ENCODE measurements at regions not wholly inside any gene's neighbourhood (a gene's known extent, or its start where the extent isn't known, plus 50 kb on each side); places are given as distances from the start of the nearest gene placed in this dataset.
"Not testable (repeated sequence)": the region's sequence is repeated elsewhere in the genome, so short reads cannot be mapped to it uniquely, and the experiment has no call there.

DNA sequence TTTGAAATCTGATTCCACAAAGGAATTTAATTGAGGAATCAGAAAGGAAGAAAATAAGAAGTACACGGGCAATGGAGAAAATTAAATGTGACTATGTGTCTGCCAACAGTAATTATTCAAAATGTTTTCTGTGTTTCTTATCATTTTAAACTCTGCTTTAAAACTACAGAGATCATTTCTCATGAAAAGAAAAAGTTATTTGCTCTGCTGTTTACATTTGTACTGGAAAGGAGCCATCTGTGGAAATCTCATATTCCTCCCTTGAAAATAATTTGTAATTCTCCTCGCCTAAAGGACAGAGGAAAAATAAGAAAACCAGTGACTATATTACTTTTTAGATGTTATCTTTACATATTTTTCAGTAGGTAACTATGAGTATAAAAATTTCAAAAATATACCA lies 181.9 kb upstream of the MEIS1 start:
- H3K4me3 ChIP-seq (ENCODE audit: low read depth, low read length, poor library complexity, severe bottlenecking) = no peak overlapping the region
- H3K9me3 ChIP-seq (ENCODE audit: low read depth, low read length, poor library complexity, severe bottlenecking) = no peaks in the 10 kb centered on the region
- no peaks in the 10 kb centered on the region for H3K36me3 ChIP-seq (ENCODE audit: insufficient read depth, low read length, poor library complexity, severe bottlenecking)
- ChIA-PET CTCF (no interaction called here), POLR2A (ENCODE audit: low non-redundant PET) (interaction anchor here (0.6 kb wide), 1 partner anchor 505 kb away, joined by 9 read pairs; no protein-coding TSS in a partner anchor)
- no TSS peak for BruUV-seq (replicated peaks)
- H3K27me3 ChIP-seq (replicated peaks; ENCODE audit: insufficient read depth, low read depth, low read length, poor library complexity) = no peaks in the 10 kb centered on the region
- intact Hi-C loops (cut with micrococcal nuclease; ENCODE audit: unreplicated experiment) = no loop called here
- H3K27ac ChIP-seq (ENCODE audit: low read depth, low read length, poor library complexity, severe bottlenecking) = no peak overlapping the region
- H3K4me1 ChIP-seq (ENCODE audit: insufficient read depth, low read length, poor library complexity, severe bottlenecking) = no peaks in the 10 kb centered on the region
- no peak for TF ChIP-seq EZH2 (IDR thresholded peaks at IDR 0.05; ENCODE audit: borderline replicate concordance, low read depth, low read length, poor library complexity, severe bottlenecking)
- TF ChIP-seq, protein P1, sequence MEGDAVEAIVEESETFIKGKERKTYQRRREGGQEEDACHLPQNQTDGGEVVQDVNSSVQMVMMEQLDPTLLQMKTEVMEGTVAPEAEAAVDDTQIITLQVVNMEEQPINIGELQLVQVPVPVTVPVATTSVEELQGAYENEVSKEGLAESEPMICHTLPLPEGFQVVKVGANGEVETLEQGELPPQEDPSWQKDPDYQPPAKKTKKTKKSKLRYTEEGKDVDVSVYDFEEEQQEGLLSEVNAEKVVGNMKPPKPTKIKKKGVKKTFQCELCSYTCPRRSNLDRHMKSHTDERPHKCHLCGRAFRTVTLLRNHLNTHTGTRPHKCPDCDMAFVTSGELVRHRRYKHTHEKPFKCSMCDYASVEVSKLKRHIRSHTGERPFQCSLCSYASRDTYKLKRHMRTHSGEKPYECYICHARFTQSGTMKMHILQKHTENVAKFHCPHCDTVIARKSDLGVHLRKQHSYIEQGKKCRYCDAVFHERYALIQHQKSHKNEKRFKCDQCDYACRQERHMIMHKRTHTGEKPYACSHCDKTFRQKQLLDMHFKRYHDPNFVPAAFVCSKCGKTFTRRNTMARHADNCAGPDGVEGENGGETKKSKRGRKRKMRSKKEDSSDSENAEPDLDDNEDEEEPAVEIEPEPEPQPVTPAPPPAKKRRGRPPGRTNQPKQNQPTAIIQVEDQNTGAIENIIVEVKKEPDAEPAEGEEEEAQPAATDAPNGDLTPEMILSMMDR (conservative IDR thresholded peaks at IDR 0.05; ENCODE audit: low read depth, low read length) = no peak
- DNase-seq (ENCODE audit: low spot score) = no peak

DNA sequence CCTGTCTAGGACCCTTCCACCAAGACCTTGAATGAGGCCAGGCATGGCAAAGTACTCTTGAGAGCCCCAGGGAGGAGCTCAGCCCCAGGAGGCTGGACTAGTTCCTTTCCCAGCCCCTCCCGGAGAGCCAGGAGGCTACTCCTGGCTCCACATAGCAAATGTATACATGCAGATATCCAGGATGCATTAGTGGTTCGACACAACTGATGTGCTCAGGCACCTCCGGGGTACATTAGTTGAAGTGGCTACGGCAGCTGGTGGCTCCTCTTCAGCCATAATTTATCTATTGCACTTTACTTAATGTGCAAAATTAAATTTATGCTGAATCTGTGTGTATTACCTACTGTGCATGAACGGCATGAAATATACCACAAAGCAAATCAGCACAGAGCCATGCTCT lies 182.8 kb upstream of the MEIS1 start:
- no TSS peak for BruUV-seq (replicated peaks)
- no peak overlapping the region for H3K4me3 ChIP-seq (ENCODE audit: low read depth, low read length, poor library complexity, severe bottlenecking)
- intact Hi-C loops (cut with micrococcal nuclease; ENCODE audit: unreplicated experiment) = no loop called here
- H3K4me1 ChIP-seq (ENCODE audit: insufficient read depth, low read length, poor library complexity, severe bottlenecking) = no peaks in the 10 kb centered on the region
- POLR2A ChIA-PET (ENCODE audit: low non-redundant PET) = no interaction called here
- no peak for TF ChIP-seq EZH2 (IDR thresholded peaks at IDR 0.05; ENCODE audit: borderline replicate concordance, low read depth, low read length, poor library complexity, severe bottlenecking)
- TF ChIP-seq, protein P1 (conservative IDR thresholded peaks at IDR 0.05; ENCODE audit: low read depth, low read length) = no peak
- CTCF ChIA-PET = no interaction called here
- no peak overlapping the region for H3K27ac ChIP-seq (ENCODE audit: low read depth, low read length, poor library complexity, severe bottlenecking)
- H3K9me3 ChIP-seq (ENCODE audit: low read depth, low read length, poor library complexity, severe bottlenecking) = no peaks in the 10 kb centered on the region
- no peaks in the 10 kb centered on the region for H3K36me3 ChIP-seq (ENCODE audit: insufficient read depth, low read length, poor library complexity, severe bottlenecking)
- no peak for DNase-seq (ENCODE audit: low spot score)
- no peaks in the 10 kb centered on the region for H3K27me3 ChIP-seq (replicated peaks; ENCODE audit: insufficient read depth, low read depth, low read length, poor library complexity)

DNA sequence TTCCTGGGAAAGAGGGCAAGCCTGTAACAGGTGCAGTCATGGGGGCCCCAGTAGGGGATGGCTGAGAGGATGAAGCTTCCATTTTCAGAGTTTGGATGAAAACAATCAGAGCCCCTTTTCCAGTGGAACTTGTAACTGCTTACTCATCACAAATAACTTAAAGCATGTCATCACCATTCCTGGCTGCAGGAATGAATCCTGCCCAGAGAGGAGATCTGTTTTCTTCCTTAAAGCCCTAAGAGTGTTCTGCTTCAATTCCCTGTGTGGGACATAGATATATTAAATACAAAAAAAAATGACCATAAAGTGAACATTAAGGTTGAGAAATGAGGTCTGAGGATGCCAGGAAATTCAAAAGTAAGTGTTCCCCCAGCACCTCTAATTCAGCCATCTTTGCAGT lies 183.4 kb upstream of the MEIS1 start:
- DNase-seq (ENCODE audit: low spot score) = no peak
- H3K4me3 ChIP-seq (ENCODE audit: low read depth, low read length, poor library complexity, severe bottlenecking) = no peak overlapping the region
- H3K9me3 ChIP-seq (ENCODE audit: low read depth, low read length, poor library complexity, severe bottlenecking) = no peaks in the 10 kb centered on the region
- no peaks in the 10 kb centered on the region for H3K4me1 ChIP-seq (ENCODE audit: insufficient read depth, low read length, poor library complexity, severe bottlenecking)
- no peak for TF ChIP-seq EZH2 (IDR thresholded peaks at IDR 0.05; ENCODE audit: borderline replicate concordance, low read depth, low read length, poor library complexity, severe bottlenecking)
- TF ChIP-seq, protein P1 (conservative IDR thresholded peaks at IDR 0.05; ENCODE audit: low read depth, low read length) = no peak
- ChIA-PET POLR2A (ENCODE audit: low non-redundant PET) (no interaction called here), CTCF (no interaction called here)
- intact Hi-C loops (cut with micrococcal nuclease; ENCODE audit: unreplicated experiment) = no loop called here
- H3K27me3 ChIP-seq (replicated peaks; ENCODE audit: insufficient read depth, low read depth, low read length, poor library complexity) = no peaks in the 10 kb centered on the region
- no TSS peak for BruUV-seq (replicated peaks)
- no peak overlapping the region for H3K27ac ChIP-seq (ENCODE audit: low read depth, low read length, poor library complexity, severe bottlenecking)
- H3K36me3 ChIP-seq (ENCODE audit: insufficient read depth, low read length, poor library complexity, severe bottlenecking) = no peaks in the 10 kb centered on the region

GRCh38 chr2:66249089-66249488 lies 185.8 kb upstream of the MEIS1 start:
- H3K27ac ChIP-seq (ENCODE audit: low read depth, low read length, poor library complexity, severe bottlenecking); POLR2A ChIA-PET (ENCODE audit: low non-redundant PET); H3K36me3 ChIP-seq (ENCODE audit: insufficient read depth, low read length, poor library complexity, severe bottlenecking); H3K4me3 ChIP-seq (ENCODE audit: low read depth, low read length, poor library complexity, severe bottlenecking); CTCF ChIA-PET; H3K4me1 ChIP-seq (ENCODE audit: insufficient read depth, low read length, poor library complexity, severe bottlenecking); DNase-seq (ENCODE audit: low spot score); intact Hi-C loops (cut with micrococcal nuclease; ENCODE audit: unreplicated experiment); BruUV-seq (replicated peaks); H3K27me3 ChIP-seq (replicated peaks; ENCODE audit: insufficient read depth, low read depth, low read length, poor library complexity); H3K9me3 ChIP-seq (ENCODE audit: low read depth, low read length, poor library complexity, severe bottlenecking): not testable (repeated sequence)

DNA sequence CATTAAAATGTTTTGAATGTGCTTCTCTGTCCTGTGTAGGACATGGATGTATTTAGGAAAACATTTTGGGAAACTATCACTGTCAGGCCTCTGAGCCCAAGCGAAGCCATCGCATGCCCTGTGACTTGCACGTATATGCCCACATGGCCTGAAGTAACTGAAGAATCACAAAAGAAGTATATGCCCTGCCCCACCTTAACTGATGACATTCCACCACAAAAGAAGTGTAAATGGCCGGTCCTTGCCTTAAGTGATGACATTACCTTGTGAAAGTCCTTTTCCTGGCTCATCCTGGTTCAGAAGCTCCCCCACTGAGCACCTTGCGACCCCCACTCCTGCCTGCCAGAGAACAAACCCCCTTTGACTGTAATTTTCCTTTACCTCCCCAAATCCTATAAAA lies 191.1 kb upstream of the MEIS1 start:
- H3K4me3 ChIP-seq (ENCODE audit: low read depth, low read length, poor library complexity, severe bottlenecking); DNase-seq (ENCODE audit: low spot score); H3K27ac ChIP-seq (ENCODE audit: low read depth, low read length, poor library complexity, severe bottlenecking); H3K9me3 ChIP-seq (ENCODE audit: low read depth, low read length, poor library complexity, severe bottlenecking); CTCF ChIA-PET; BruUV-seq (replicated peaks); intact Hi-C loops (cut with micrococcal nuclease; ENCODE audit: unreplicated experiment); POLR2A ChIA-PET (ENCODE audit: low non-redundant PET); H3K27me3 ChIP-seq (replicated peaks; ENCODE audit: insufficient read depth, low read depth, low read length, poor library complexity); H3K36me3 ChIP-seq (ENCODE audit: insufficient read depth, low read length, poor library complexity, severe bottlenecking): not testable (repeated sequence)
- peaks cover 26% of the 10 kb centered on the region for H3K4me1 ChIP-seq (ENCODE audit: insufficient read depth, low read length, poor library complexity, severe bottlenecking)

- H3K27me3 ChIP-seq (replicated peaks; ENCODE audit: insufficient read depth, low read depth, low read length, poor library complexity); H3K36me3 ChIP-seq (ENCODE audit: insufficient read depth, low read length, poor library complexity, severe bottlenecking); H3K9me3 ChIP-seq (ENCODE audit: low read depth, low read length, poor library complexity, severe bottlenecking); intact Hi-C loops (cut with micrococcal nuclease; ENCODE audit: unreplicated experiment); H3K4me3 ChIP-seq (ENCODE audit: low read depth, low read length, poor library complexity, severe bottlenecking); H3K27ac ChIP-seq (ENCODE audit: low read depth, low read length, poor library complexity, severe bottlenecking); POLR2A ChIA-PET (ENCODE audit: low non-redundant PET); BruUV-seq (replicated peaks); DNase-seq (ENCODE audit: low spot score); CTCF ChIA-PET: not testable (repeated sequence)
- H3K4me1 ChIP-seq (ENCODE audit: insufficient read depth, low read length, poor library complexity, severe bottlenecking) = peaks cover 26% of the 10 kb centered on the region
These were observed 192.0 kb upstream of the MEIS1 start for GRCh38 chr2:66242888-66243287.
